DND-41 (cell line): ENCODE measurements at regions not wholly inside any gene's neighbourhood (a gene's known extent, or its start where the extent isn't known, plus 50 kb on each side); places are given as distances from the start of the nearest gene placed in this dataset.

ENCODE experiments used
- EZH2 ChIP-seq: IDR thresholded peaks from 3 replicates; pipeline ENCODE4 v1.6.1; 2012; ENCODE audit warnings: borderline replicate concordance, low read depth, mild to moderate bottlenecking, moderate library complexity, low read length, inconsistent platforms; ENCODE audit not compliant: severe bottlenecking
- TF ChIP-seq, protein P1 (sequence below): IDR thresholded peaks from 2 replicates; pipeline ENCODE4 v1.5.1; 2012; ENCODE audit warnings: borderline replicate concordance, low read length, moderate library complexity, mild to moderate bottlenecking; ENCODE audit not compliant: poor library complexity, severe bottlenecking; ENCODE audit errors: extremely low read depth

DNA sequence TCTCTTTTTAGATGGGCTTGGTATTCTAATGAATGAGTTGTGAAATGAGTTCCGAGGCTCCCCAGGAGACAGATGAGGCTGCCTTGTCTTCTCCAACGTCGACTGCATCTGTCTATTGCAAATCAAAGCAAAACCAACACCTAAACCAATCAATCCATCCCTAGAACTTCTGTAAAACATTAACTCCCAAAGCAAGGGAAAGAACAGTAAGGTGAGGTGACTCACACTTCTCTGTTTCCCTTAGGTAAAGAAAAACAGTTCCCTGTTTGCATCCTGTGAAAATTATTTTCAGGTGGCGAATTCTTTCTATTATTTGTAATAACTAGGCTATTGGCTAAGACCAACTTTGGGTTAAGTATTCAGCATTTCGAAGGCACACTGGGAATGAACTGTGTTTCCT lies 249.4 kb downstream of the EPHA4 start:
- TF ChIP-seq, protein P1, sequence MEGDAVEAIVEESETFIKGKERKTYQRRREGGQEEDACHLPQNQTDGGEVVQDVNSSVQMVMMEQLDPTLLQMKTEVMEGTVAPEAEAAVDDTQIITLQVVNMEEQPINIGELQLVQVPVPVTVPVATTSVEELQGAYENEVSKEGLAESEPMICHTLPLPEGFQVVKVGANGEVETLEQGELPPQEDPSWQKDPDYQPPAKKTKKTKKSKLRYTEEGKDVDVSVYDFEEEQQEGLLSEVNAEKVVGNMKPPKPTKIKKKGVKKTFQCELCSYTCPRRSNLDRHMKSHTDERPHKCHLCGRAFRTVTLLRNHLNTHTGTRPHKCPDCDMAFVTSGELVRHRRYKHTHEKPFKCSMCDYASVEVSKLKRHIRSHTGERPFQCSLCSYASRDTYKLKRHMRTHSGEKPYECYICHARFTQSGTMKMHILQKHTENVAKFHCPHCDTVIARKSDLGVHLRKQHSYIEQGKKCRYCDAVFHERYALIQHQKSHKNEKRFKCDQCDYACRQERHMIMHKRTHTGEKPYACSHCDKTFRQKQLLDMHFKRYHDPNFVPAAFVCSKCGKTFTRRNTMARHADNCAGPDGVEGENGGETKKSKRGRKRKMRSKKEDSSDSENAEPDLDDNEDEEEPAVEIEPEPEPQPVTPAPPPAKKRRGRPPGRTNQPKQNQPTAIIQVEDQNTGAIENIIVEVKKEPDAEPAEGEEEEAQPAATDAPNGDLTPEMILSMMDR, result no peak
- no peak for TF ChIP-seq EZH2
